ELF-1 (cell line): ENCODE measurements at regions not wholly inside any gene's neighbourhood (a gene's known extent, or its start where the extent isn't known, plus 50 kb on each side); places are given as distances from the start of the nearest gene placed in this dataset.
"Not testable (repeated sequence)": the region's sequence is repeated elsewhere in the genome, so short reads cannot be mapped to it uniquely, and the experiment has no call there.

Source experiments
- DNase-seq: peaks from one replicate; pipeline ENCODE4 v3.0.0-alpha.2; 2016; ENCODE audit warnings: low read depth, low spot score

GRCh38 chr1:194445244-194445643 is 1258.8 kb upstream of the B3GALT2 start:
- DNase-seq: no peak

- no peak for DNase-seq
Observed at GRCh38 chr1:194442901-194443575, 1256.6 kb upstream of the B3GALT2 start.

- DNase-seq: no peak
Observed at GRCh38 chr1:194437135-194437534, 1250.7 kb upstream of the B3GALT2 start.

GRCh38 chr1:194431121-194431520 is 1244.7 kb upstream of the B3GALT2 start:
- DNase-seq: no peak

GRCh38 chr1:194420706-194421105 is 1234.3 kb upstream of the B3GALT2 start:
- no peak for DNase-seq

GRCh38 chr1:194419721-194420120 is 1233.3 kb upstream of the B3GALT2 start:
- no peak for DNase-seq

- no peak for DNase-seq
Observed at GRCh38 chr1:194410756-194411155, 1224.3 kb upstream of the B3GALT2 start.

- not testable (repeated sequence) for DNase-seq
Observed at GRCh38 chr1:194407238-194407637, 1220.8 kb upstream of the B3GALT2 start.

- DNase-seq: no peak
Observed at GRCh38 chr1:194394676-194395075, 1208.3 kb upstream of the B3GALT2 start.

GRCh38 chr1:194387531-194387930 is 1201.1 kb upstream of the B3GALT2 start:
- DNase-seq: no peak

- DNase-seq: no peak
Observed at GRCh38 chr1:194378517-194378916, 1192.1 kb upstream of the B3GALT2 start.

- DNase-seq: no peak
Observed at GRCh38 chr1:194374649-194375048, 1188.2 kb upstream of the B3GALT2 start.

GRCh38 chr1:194372266-194372665 is 1185.9 kb upstream of the B3GALT2 start:
- no peak for DNase-seq

- DNase-seq: no peak
Observed at GRCh38 chr1:194369622-194370021, 1183.2 kb upstream of the B3GALT2 start.

GRCh38 chr1:194369060-194369459 is 1182.6 kb upstream of the B3GALT2 start:
- DNase-seq: no peak

GRCh38 chr1:194367121-194367520 is 1180.7 kb upstream of the B3GALT2 start:
- no peak for DNase-seq

GRCh38 chr1:194366705-194367104 is 1180.3 kb upstream of the B3GALT2 start:
- no peak for DNase-seq

GRCh38 chr1:194362327-194362726 is 1175.9 kb upstream of the B3GALT2 start:
- no peak for DNase-seq

GRCh38 chr1:194361374-194362131 is 1175.1 kb upstream of the B3GALT2 start:
- no peak for DNase-seq

GRCh38 chr1:194358208-194358581 is 1171.8 kb upstream of the B3GALT2 start:
- DNase-seq: no peak

GRCh38 chr1:194357573-194358207 is 1171.3 kb upstream of the B3GALT2 start:
- DNase-seq: not testable (repeated sequence)

- no peak for DNase-seq
Observed at GRCh38 chr1:194355488-194356106, 1169.2 kb upstream of the B3GALT2 start.
